Peyer's patch (tissue), 4 donors: ENCODE measurements at regions not wholly inside any gene's neighbourhood (a gene's known extent, or its start where the extent isn't known, plus 50 kb on each side); places are given as distances from the start of the nearest gene placed in this dataset.

ENCODE experiments used
- DNase-seq, 3 donors: peaks; one replicate each; pipeline ENCODE4 v3.0.0-alpha.2; 2017 to 2019
- H3K27ac ChIP-seq, 4 donors: fragments of 200-600 bp; sonication (generic); one replicate each; pipeline ENCODE4 v1.5.1; 2016 to 2019
- H3K27me3 ChIP-seq, 2 donors: fragments of 200-600 bp; sonication (generic); one replicate each; pipeline ENCODE4 v1.5.1; 2019
- H3K36me3 ChIP-seq, 3 donors: fragments of 200-600 bp; sonication (generic); one replicate each; pipeline ENCODE4 v1.5.1; 2016 to 2019
- H3K4me1 ChIP-seq, 4 donors: fragments of 200-600 bp; sonication (generic); one replicate each; pipeline ENCODE4 v1.5.1; 2016 to 2019
- H3K4me3 ChIP-seq, 4 donors: fragments of 200-600 bp; sonication (generic); 1 replicate in 3 of 4; 2 replicates in 1 of 4; pipeline ENCODE4 v1.5.1; 2016 to 2019; ENCODE audit warnings: mild to moderate bottlenecking in 1 of 4
- H3K9me3 ChIP-seq, 4 donors: fragments of 200-600 bp; sonication (generic); one replicate each; pipeline ENCODE4 v1.5.1; 2016 to 2019; ENCODE audit warnings: mild to moderate bottlenecking in 1 of 4
- POLR2A ChIP-seq, 2 donors: fragments of 450-650 bp; IDR thresholded peaks; one replicate each; pipeline ENCODE4 v1.5.1; 2017; ENCODE audit warnings: antibody characterized with exemption in 2 of 2, mild to moderate bottlenecking in 2 of 2, moderate library complexity in 2 of 2
- TF ChIP-seq, protein P1 (sequence below), 6 experiments: fragments of 450-650 bp in 4 of 6; fragments of 200-600 bp in 2 of 6; sonication (generic) in 1 of 6; IDR thresholded peaks; one replicate each; pipeline ENCODE4 v1.5.1; 2017 to 2019; ENCODE audit warnings: antibody characterized with exemption in 6 of 6, mild to moderate bottlenecking in 3 of 6, moderate library complexity in 1 of 6

DNA sequence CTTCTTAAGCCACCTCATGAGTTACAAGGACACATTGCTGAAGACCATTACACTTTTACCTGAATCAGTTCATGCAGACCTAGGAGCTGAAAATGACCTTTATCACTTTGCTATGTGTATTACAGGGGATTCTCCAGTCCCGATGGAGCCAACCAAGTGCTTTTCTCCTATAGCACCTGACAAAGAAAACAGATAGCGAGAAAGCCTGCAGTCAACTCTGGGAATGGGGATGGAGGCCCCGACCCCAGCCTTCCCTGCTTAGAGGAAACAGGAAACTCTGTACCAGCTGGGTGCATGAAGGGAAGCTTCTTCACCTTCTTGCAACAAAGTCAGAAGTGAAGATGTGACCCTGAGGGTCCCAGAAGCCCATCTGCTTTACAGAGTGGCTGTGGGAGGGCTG lies 168.3 kb upstream of the SEMA6D start:
- Histone ChIP-seq H3K27ac (no peak overlapping the region), H3K4me1 (no peaks in the 10 kb centered on the region), H3K9me3 (no peaks in the 10 kb centered on the region), H3K27me3 (no peaks in the 10 kb centered on the region), H3K4me3 (no peak overlapping the region), H3K36me3 (no peaks in the 10 kb centered on the region)
- TF ChIP-seq, protein P1, sequence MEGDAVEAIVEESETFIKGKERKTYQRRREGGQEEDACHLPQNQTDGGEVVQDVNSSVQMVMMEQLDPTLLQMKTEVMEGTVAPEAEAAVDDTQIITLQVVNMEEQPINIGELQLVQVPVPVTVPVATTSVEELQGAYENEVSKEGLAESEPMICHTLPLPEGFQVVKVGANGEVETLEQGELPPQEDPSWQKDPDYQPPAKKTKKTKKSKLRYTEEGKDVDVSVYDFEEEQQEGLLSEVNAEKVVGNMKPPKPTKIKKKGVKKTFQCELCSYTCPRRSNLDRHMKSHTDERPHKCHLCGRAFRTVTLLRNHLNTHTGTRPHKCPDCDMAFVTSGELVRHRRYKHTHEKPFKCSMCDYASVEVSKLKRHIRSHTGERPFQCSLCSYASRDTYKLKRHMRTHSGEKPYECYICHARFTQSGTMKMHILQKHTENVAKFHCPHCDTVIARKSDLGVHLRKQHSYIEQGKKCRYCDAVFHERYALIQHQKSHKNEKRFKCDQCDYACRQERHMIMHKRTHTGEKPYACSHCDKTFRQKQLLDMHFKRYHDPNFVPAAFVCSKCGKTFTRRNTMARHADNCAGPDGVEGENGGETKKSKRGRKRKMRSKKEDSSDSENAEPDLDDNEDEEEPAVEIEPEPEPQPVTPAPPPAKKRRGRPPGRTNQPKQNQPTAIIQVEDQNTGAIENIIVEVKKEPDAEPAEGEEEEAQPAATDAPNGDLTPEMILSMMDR (IDR thresholded peaks at IDR 0.05) = no peak
- TF ChIP-seq POLR2A (IDR thresholded peaks at IDR 0.05) = no peak
- no peak for DNase-seq

DNA sequence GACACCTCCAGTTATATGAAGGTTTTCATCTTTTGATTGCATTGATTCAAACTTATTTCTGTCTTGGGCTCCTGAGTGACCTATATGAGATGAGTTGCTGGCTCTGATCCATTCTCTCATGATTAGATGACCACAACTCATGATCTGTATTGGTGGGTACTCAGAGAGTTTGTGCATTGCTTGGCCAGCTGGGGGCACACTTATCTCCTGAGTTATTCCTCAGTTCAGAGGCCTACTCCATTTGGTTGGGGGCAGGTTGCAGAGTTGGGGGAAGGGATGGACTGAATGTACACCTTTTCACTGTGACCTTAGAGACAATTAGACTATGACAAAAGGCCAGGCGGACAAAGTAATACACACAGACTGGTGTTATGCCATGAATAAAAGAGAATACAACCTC lies 166.2 kb upstream of the SEMA6D start:
- Histone ChIP-seq H3K27me3 (no peaks in the 10 kb centered on the region), H3K36me3 (no peaks in the 10 kb centered on the region), H3K27ac (no peak overlapping the region), H3K4me1 (no peaks in the 10 kb centered on the region), H3K4me3 (no peak overlapping the region), H3K9me3 (no peaks in the 10 kb centered on the region)
- DNase-seq = no peak
- no peak for TF ChIP-seq POLR2A (IDR thresholded peaks at IDR 0.05)
- TF ChIP-seq, protein P1 (IDR thresholded peaks at IDR 0.05) = peak in 3 of 6 experiments; percentile 13 to 25 (median 17)

DNA sequence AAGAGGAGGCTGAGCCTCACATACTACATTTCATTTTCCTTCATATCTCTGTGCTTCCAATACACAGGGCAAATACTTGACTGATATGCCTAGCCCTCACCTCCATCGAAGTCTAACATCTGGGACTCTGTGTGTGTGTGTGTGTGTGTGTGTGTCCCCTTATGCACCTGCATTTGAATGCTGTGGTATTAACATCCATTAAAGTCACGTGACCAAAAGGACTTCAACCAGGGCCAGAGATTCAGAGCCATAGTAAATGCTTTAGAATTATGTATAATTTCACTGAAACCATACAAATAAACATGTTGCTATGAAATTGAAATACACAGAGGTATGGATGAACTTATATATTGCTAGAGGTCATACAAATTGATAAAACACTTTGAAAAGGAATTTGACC lies 165.8 kb upstream of the SEMA6D start:
- no peak for TF ChIP-seq POLR2A (IDR thresholded peaks at IDR 0.05)
- TF ChIP-seq, protein P1 (IDR thresholded peaks at IDR 0.05) = no peak
- H3K4me3 ChIP-seq = no peak overlapping the region
- no peaks in the 10 kb centered on the region for H3K9me3 ChIP-seq
- no peaks in the 10 kb centered on the region for H3K36me3 ChIP-seq
- H3K4me1 ChIP-seq = no peaks in the 10 kb centered on the region
- H3K27me3 ChIP-seq = no peaks in the 10 kb centered on the region
- H3K27ac ChIP-seq = no peak overlapping the region
- DNase-seq = no peak

DNA sequence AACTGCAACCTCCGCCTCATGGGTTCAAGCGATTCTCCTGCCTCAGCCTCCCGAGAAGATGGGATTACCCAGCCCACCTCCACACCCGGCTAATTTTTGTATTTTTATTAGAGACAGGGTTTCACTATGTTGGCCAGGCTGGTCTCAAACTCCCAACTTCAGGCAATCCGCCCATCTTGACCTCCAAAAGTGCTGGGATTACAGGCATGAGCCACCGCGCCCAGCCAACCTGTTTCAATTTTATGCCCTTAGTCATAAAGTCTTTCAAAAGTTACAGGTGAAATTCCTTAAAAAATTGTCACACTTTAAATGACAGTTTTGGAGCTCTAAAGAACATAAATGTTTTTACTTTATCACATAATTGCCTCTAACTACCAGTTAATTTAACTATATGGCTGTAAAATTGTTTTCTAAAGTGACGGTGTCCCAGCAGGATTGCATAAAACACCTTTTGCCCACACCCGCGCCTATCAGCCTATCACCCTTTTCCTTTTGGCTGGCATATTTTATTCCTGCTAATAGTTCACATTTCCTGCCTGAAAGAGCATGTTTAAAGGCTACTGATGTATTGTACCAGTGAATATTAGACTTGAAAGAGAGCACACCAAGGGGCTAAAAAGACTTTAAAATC lies 164.2 kb upstream of the SEMA6D start:
- H3K4me1 ChIP-seq = no peaks in the 10 kb centered on the region
- no peaks in the 10 kb centered on the region for H3K27me3 ChIP-seq
- H3K27ac ChIP-seq = no peak overlapping the region
- TF ChIP-seq, protein P1 (IDR thresholded peaks at IDR 0.05) = no peak
- no peak for TF ChIP-seq POLR2A (IDR thresholded peaks at IDR 0.05)
- no peak overlapping the region for H3K4me3 ChIP-seq
- DNase-seq = no peak
- no peaks in the 10 kb centered on the region for H3K9me3 ChIP-seq
- no peaks in the 10 kb centered on the region for H3K36me3 ChIP-seq

DNA sequence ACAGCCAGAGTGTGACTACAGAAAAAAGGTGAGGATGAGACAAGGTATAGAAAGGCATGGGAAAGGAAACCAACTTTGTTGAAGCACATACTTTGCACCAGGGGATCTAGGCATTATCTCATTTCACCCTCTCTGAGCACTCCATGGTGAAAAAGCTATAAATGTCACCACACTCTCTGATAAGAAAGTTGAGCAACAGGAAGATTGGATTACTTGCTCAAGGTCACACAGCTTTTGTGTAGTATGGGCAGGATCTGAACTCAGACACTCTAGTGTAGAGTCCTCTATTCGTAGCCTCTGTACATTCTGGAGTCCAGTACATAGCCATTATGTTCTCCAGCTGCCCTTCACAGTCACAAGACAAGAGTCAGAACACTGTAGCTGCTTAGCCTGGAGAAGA lies 163.4 kb upstream of the SEMA6D start:
- Histone ChIP-seq H3K4me1 (no peaks in the 10 kb centered on the region), H3K27me3 (no peaks in the 10 kb centered on the region), H3K36me3 (no peaks in the 10 kb centered on the region), H3K9me3 (no peaks in the 10 kb centered on the region), H3K27ac (no peak overlapping the region), H3K4me3 (no peak overlapping the region)
- DNase-seq = no peak
- no peak for TF ChIP-seq POLR2A (IDR thresholded peaks at IDR 0.05)
- TF ChIP-seq, protein P1 (IDR thresholded peaks at IDR 0.05) = no peak

DNA sequence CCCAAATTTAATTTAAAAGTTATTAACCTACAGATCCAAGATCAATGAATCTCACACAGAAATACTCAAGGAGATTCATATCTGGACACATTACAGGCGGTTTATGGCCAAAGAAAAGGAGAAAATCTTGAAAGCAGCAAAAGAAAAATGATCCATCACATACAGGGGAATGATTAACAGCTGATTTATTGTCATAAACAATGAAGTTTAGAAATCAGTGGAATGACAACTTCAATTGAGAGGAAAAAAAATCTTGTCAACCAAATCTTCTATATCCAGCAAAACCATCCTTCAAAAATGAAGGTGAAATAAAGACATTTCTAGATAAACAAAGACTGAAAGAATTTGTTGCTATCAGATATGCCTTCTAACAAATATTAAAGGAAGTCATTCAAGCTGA lies 156.2 kb upstream of the SEMA6D start:
- H3K4me1 ChIP-seq = no peaks in the 10 kb centered on the region
- no peak overlapping the region for H3K27ac ChIP-seq
- no peaks in the 10 kb centered on the region for H3K9me3 ChIP-seq
- H3K36me3 ChIP-seq = no peaks in the 10 kb centered on the region
- TF ChIP-seq, protein P1 (IDR thresholded peaks at IDR 0.05) = no peak
- TF ChIP-seq POLR2A (IDR thresholded peaks at IDR 0.05) = no peak
- H3K4me3 ChIP-seq = no peak overlapping the region
- H3K27me3 ChIP-seq = no peaks in the 10 kb centered on the region
- DNase-seq = no peak
